ENCODE measurements at regions not wholly inside any gene's neighbourhood (a gene's known extent, or its start where the extent isn't known, plus 50 kb on each side); places are given as distances from the start of the nearest gene placed in this dataset.

DNA sequence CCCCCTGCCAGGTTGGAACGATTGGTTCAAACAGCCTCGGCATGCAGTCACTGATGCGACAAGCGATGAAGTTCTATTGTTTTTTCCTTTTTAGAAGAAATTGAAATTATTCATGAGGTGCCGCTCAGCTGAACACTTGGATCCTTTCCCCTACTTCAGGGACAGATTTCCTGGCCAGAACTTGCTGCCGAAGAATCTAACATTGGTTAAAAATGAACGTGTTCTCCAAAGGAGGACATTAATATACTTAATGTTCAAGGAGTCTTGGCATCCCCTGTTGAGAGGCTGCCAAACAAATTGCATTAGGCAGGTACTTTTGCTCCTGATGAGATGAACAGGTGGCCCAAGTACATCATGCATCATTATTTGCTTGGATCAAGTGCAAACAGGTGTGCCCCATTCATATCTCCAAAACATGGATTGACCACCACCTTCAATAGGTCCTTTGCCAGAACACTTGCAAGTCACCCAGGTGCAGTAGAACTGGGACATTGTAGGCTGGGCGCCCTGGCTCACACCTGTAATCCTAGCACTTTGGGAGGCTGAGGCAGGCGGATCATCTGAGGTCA is 437.2 kb downstream of the HAPSTR1 start:
- no peak overlapping the region for H3K4me2 ChIP-seq (ENCODE audit: low read length)
- H3K27me3 ChIP-seq (ENCODE audit: insufficient read depth, low read length) = no peaks in the 10 kb centered on the region
- H2BK12ac ChIP-seq (ENCODE audit: low read length) = no peak overlapping the region
- no peak overlapping the region for H3K9ac ChIP-seq (ENCODE audit: low read length)
- no peaks in the 10 kb centered on the region for H3K79me2 ChIP-seq (ENCODE audit: control insufficient read depth, insufficient read depth, low read length, poor library complexity)
- H3K23ac ChIP-seq (ENCODE audit: low read length) = no peak overlapping the region
- peaks cover 2% of the 10 kb centered on the region for H3K9me3 ChIP-seq (ENCODE audit: insufficient read depth, low read depth, low read length)
- DNase-seq = no peak
- H4K12ac ChIP-seq (ENCODE audit: low read depth, low read length) = no peak overlapping the region
- H3K14ac ChIP-seq (ENCODE audit: low read length) = peak overlapping the region; percentile 63
- H3K4me1 ChIP-seq (ENCODE audit: control insufficient read depth in 1 of 2, insufficient read depth in 2 of 2, low read length in 2 of 2) = peaks cover 6 to 12% of the 10 kb centered on the region in 2 experiments
- no peak overlapping the region for H3K18ac ChIP-seq (ENCODE audit: low read length)
- no peak overlapping the region for H4K8ac ChIP-seq (ENCODE audit: low read depth, low read length)
- H4K91ac ChIP-seq (ENCODE audit: low read depth, low read length) = no peak overlapping the region
- H3K27ac ChIP-seq (ENCODE audit: low read depth, low read length) = no peak overlapping the region
- no peak overlapping the region for H2AFZ ChIP-seq (ENCODE audit: insufficient read depth, low read length, poor library complexity)
- H3K4me3 ChIP-seq (ENCODE audit: low read depth, low read length) = no peak overlapping the region
- peak overlapping the region; percentile 72 for H2BK120ac ChIP-seq (ENCODE audit: insufficient read depth, low read length, poor library complexity)
- no peak overlapping the region for H2BK5ac ChIP-seq (ENCODE audit: low read depth, low read length, poor library complexity)
- WGBS (ENCODE audit: extremely low coverage, insufficient coverage, insufficient read length) = no CpG with 5 or more reads among the region's 9 CpGs
- H3K4ac ChIP-seq (ENCODE audit: low read depth, low read length) = no peak overlapping the region
- H3K79me1 ChIP-seq (ENCODE audit: low read length) = no peaks in the 10 kb centered on the region
- no peaks in the 10 kb centered on the region for H3K36me3 ChIP-seq (ENCODE audit: control insufficient read depth in 1 of 2, insufficient read depth in 2 of 2, low read length in 2 of 2)
- H2AK5ac ChIP-seq (ENCODE audit: low read length) = no peak overlapping the region

DNA sequence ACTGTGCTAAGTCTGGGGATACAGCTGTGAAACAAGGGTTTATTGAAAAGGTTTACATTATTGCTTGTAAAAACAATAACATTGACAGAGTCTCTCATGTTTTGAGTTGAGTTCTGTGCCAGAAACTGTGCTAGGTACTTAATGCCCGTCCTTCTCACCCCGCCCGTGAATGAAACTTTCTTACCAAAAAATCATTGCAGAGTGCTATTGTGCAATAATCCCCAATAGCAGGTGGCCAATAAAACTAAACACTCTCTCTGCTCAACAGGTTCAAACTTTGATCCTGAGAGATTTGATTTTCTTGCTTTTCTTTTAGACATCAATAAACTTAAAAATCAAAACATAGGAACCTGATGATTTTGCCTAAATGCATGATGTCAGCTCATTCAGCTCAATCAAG is 441.6 kb downstream of the HAPSTR1 start:
- no peak overlapping the region for H4K12ac ChIP-seq (ENCODE audit: low read depth, low read length)
- H3K4me2 ChIP-seq (ENCODE audit: low read length) = no peak overlapping the region
- no peak overlapping the region for H3K4ac ChIP-seq (ENCODE audit: low read depth, low read length)
- H2AFZ ChIP-seq (ENCODE audit: insufficient read depth, low read length, poor library complexity) = no peak overlapping the region
- no peaks in the 10 kb centered on the region for H3K36me3 ChIP-seq (ENCODE audit: control insufficient read depth in 1 of 2, insufficient read depth in 2 of 2, low read length in 2 of 2)
- no peak overlapping the region for H4K91ac ChIP-seq (ENCODE audit: low read depth, low read length)
- no peaks in the 10 kb centered on the region for H3K9me3 ChIP-seq (ENCODE audit: insufficient read depth, low read depth, low read length)
- no CpG with 5 or more reads among the region's 3 CpGs for WGBS (ENCODE audit: extremely low coverage, insufficient coverage, insufficient read length)
- no peak overlapping the region for H3K27ac ChIP-seq (ENCODE audit: low read depth, low read length)
- no peak overlapping the region for H3K4me3 ChIP-seq (ENCODE audit: low read depth, low read length)
- no peaks in the 10 kb centered on the region for H3K27me3 ChIP-seq (ENCODE audit: insufficient read depth, low read length)
- no peaks in the 10 kb centered on the region for H3K79me2 ChIP-seq (ENCODE audit: control insufficient read depth, insufficient read depth, low read length, poor library complexity)
- peaks cover 3% of the 10 kb centered on the region in 2 experiments for H3K4me1 ChIP-seq (ENCODE audit: control insufficient read depth in 1 of 2, insufficient read depth in 2 of 2, low read length in 2 of 2)
- no peak overlapping the region for H2BK12ac ChIP-seq (ENCODE audit: low read length)
- H2BK120ac ChIP-seq (ENCODE audit: insufficient read depth, low read length, poor library complexity) = no peak overlapping the region
- H3K9ac ChIP-seq (ENCODE audit: low read length) = no peak overlapping the region
- no peak overlapping the region for H2AK5ac ChIP-seq (ENCODE audit: low read length)
- no peak overlapping the region for H2BK5ac ChIP-seq (ENCODE audit: low read depth, low read length, poor library complexity)
- no peak overlapping the region for H3K14ac ChIP-seq (ENCODE audit: low read length)
- DNase-seq = no peak
- H4K8ac ChIP-seq (ENCODE audit: low read depth, low read length) = no peak overlapping the region
- H3K18ac ChIP-seq (ENCODE audit: low read length) = no peak overlapping the region
- H3K79me1 ChIP-seq (ENCODE audit: low read length) = no peaks in the 10 kb centered on the region
- H3K23ac ChIP-seq (ENCODE audit: low read length) = no peak overlapping the region

DNA sequence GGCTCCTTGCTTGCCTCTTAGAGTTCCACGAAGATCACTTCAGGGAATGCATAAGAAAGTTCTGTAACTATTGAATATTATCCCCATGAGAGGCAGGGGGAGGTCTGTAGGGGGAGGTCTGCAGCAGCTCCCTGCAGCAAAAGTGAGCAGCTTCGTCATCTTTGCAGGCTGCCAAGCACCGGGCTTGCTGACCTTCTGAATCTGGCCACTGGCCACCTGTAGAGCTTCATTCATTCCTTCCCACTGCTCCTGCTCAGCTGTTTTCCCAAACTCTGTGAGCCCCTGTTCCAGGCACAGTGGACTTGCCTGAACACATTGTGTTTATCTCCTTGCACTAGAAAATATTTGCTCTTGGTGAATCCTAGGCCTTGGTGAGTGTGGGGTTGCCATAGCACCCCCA is 443.3 kb downstream of the HAPSTR1 start:
- no peaks in the 10 kb centered on the region for H3K4me1 ChIP-seq (ENCODE audit: control insufficient read depth in 1 of 2, insufficient read depth in 2 of 2, low read length in 2 of 2)

DNA sequence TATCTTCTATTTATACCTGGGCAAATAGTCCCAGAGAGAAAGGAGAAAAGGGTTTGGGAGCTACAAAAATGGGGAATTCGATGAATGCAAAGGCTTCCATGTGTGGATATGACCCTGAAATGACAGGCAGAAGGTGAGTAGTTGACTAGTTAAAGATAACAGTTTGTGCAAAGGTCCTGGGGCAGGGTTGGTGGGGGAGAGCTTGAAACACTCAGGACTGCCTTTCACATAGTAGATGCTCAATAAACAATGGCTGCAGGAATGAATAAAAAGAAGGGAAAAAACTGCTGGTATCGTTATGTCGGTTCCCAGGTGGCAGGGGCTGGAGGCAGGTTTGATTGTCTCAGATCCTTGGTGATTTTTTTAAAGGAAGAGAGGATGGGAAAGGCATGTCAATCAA is 445.5 kb downstream of the HAPSTR1 start:
- H3K18ac ChIP-seq (ENCODE audit: low read length) = no peak overlapping the region
- no peak overlapping the region for H4K12ac ChIP-seq (ENCODE audit: low read depth, low read length)
- no peak overlapping the region for H3K4me3 ChIP-seq (ENCODE audit: low read depth, low read length)
- DNase-seq = no peak
- no peak overlapping the region for H3K27ac ChIP-seq (ENCODE audit: low read depth, low read length)
- H3K9me3 ChIP-seq (ENCODE audit: insufficient read depth, low read depth, low read length) = no peaks in the 10 kb centered on the region
- no peaks in the 10 kb centered on the region for H3K36me3 ChIP-seq (ENCODE audit: control insufficient read depth in 1 of 2, insufficient read depth in 2 of 2, low read length in 2 of 2)
- H2AFZ ChIP-seq (ENCODE audit: insufficient read depth, low read length, poor library complexity) = no peak overlapping the region
- H2BK12ac ChIP-seq (ENCODE audit: low read length) = no peak overlapping the region
- H4K8ac ChIP-seq (ENCODE audit: low read depth, low read length) = no peak overlapping the region
- H2BK5ac ChIP-seq (ENCODE audit: low read depth, low read length, poor library complexity) = no peak overlapping the region
- no peak overlapping the region for H3K9ac ChIP-seq (ENCODE audit: low read length)
- no peaks in the 10 kb centered on the region for H3K27me3 ChIP-seq (ENCODE audit: insufficient read depth, low read length)
- H3K14ac ChIP-seq (ENCODE audit: low read length) = no peak overlapping the region
- H4K91ac ChIP-seq (ENCODE audit: low read depth, low read length) = no peak overlapping the region
- no peaks in the 10 kb centered on the region for H3K79me1 ChIP-seq (ENCODE audit: low read length)
- WGBS (ENCODE audit: extremely low coverage, insufficient coverage, insufficient read length) = no CpG with 5 or more reads among the region's 3 CpGs
- H3K4ac ChIP-seq (ENCODE audit: low read depth, low read length) = no peak overlapping the region
- H2AK5ac ChIP-seq (ENCODE audit: low read length) = no peak overlapping the region
- H3K23ac ChIP-seq (ENCODE audit: low read length) = no peak overlapping the region
- H3K4me1 ChIP-seq (ENCODE audit: control insufficient read depth in 1 of 2, insufficient read depth in 2 of 2, low read length in 2 of 2) = no peaks in the 10 kb centered on the region
- no peak overlapping the region for H3K4me2 ChIP-seq (ENCODE audit: low read length)
- H2BK120ac ChIP-seq (ENCODE audit: insufficient read depth, low read length, poor library complexity) = no peak overlapping the region
- no peaks in the 10 kb centered on the region for H3K79me2 ChIP-seq (ENCODE audit: control insufficient read depth, insufficient read depth, low read length, poor library complexity)

More for the DNA sequence above, 443.3 kb downstream of the HAPSTR1 start:
- Histone ChIP-seq H3K4me2 (ENCODE audit: low read length) (no peak overlapping the region), H3K4me3 (ENCODE audit: low read depth, low read length) (no peak overlapping the region), H3K14ac (ENCODE audit: low read length) (no peak overlapping the region), H3K79me2 (ENCODE audit: control insufficient read depth, insufficient read depth, low read length, poor library complexity) (no peaks in the 10 kb centered on the region), H2AFZ (ENCODE audit: insufficient read depth, low read length, poor library complexity) (no peak overlapping the region), H3K18ac (ENCODE audit: low read length) (no peak overlapping the region), H3K4ac (ENCODE audit: low read depth, low read length) (no peak overlapping the region), H3K9me3 (ENCODE audit: insufficient read depth, low read depth, low read length) (no peaks in the 10 kb centered on the region), H2BK120ac (ENCODE audit: insufficient read depth, low read length, poor library complexity) (no peak overlapping the region), H3K36me3 (ENCODE audit: control insufficient read depth in 1 of 2, insufficient read depth in 2 of 2, low read length in 2 of 2) (no peaks in the 10 kb centered on the region), H4K91ac (ENCODE audit: low read depth, low read length) (no peak overlapping the region), H3K27ac (ENCODE audit: low read depth, low read length) (no peak overlapping the region), H4K12ac (ENCODE audit: low read depth, low read length) (no peak overlapping the region), H3K79me1 (ENCODE audit: low read length) (no peaks in the 10 kb centered on the region), H4K8ac (ENCODE audit: low read depth, low read length) (no peak overlapping the region), H2BK5ac (ENCODE audit: low read depth, low read length, poor library complexity) (no peak overlapping the region), H3K27me3 (ENCODE audit: insufficient read depth, low read length) (no peaks in the 10 kb centered on the region), H3K9ac (ENCODE audit: low read length) (no peak overlapping the region), H3K23ac (ENCODE audit: low read length) (no peak overlapping the region), H2AK5ac (ENCODE audit: low read length) (no peak overlapping the region), H2BK12ac (ENCODE audit: low read length) (no peak overlapping the region)
- no peak for DNase-seq
- WGBS (ENCODE audit: extremely low coverage, insufficient coverage, insufficient read length) = no CpG with 5 or more reads among the region's 3 CpGs
